GM12878 (cell line): ENCODE measurements at regions not wholly inside any gene's neighbourhood (a gene's known extent, or its start where the extent isn't known, plus 50 kb on each side); places are given as distances from the start of the nearest gene placed in this dataset.

ENCODE experiments used
- ATAC-seq: fragments of 200-7000 bp; cut with Tn5 transposase; 3 replicates; pipeline ENCODE4 v1.9.1; 2020; ENCODE audit warnings: mild to moderate bottlenecking, moderate library complexity
- BruUV-seq: library from RNA; stranded (reverse); fragments of 400-500 nt; replicated peaks from 2 replicates; lab custom pipeline; 2021; lab: Mats Ljungman, UMichigan
- CTCF ChIA-PET: fragments of 300-600 bp; sonication (Branson Sonifier 250); formaldehyde crosslinking; extraction: SDS; loops from one replicate; lab custom pipeline; 2021; ENCODE audit warnings: inconsistent platforms; lab: Yijun Ruan, JAX
- POLR2A ChIA-PET: fragments of 350-600 bp; formaldehyde crosslinking; extraction: SDS; loops from one replicate; lab custom pipeline; 2021; ENCODE audit warnings: inconsistent platforms; lab: Charles Lee
- RAD21 ChIA-PET: fragments of 300-600 bp; sonication (Branson Sonifier 250); formaldehyde crosslinking; loops from one replicate; lab custom pipeline; 2023; ENCODE audit warnings: antibody characterized with exemption; ENCODE audit not compliant: unreplicated experiment; lab: Charles Lee
- SMC1A ChIA-PET: fragments of 300-600 bp; sonication (Branson Sonifier 250); formaldehyde crosslinking; loops from one replicate; lab custom pipeline; 2023; ENCODE audit not compliant: unreplicated experiment, uncharacterized antibody; lab: Charles Lee
- DNase-seq: peaks from one replicate; pipeline ENCODE4 v3.0.0-alpha.2; 2011; ENCODE audit warnings: low read depth, low spot score
- FAIRE-seq: peaks from 3 replicates; lab custom pipeline; 2011; peaks lifted over from hg19 to GRCh38; lab: Jason Lieb, UNC
- H2AFZ ChIP-seq: 2 replicates; pipeline ENCODE4 v1.6.0; 2011; ENCODE audit warnings: low read depth, low read length, control low read depth; ENCODE audit not compliant: control insufficient read depth
- H3K27ac ChIP-seq: 2 replicates; pipeline ENCODE4 v1.5.1; 2011; ENCODE audit warnings: control low read depth; ENCODE audit not compliant: control insufficient read depth, insufficient read depth
- H3K27me3 ChIP-seq, 2 experiments: replicated peaks in 1 of 2; 2 replicates each; pipeline versions ENCODE4 v1.6.0 to v1.6.1; 2011; ENCODE audit warnings: low read length in 1 of 2; ENCODE audit not compliant: control insufficient read depth in 2 of 2, insufficient read depth in 2 of 2
- H3K36me3 ChIP-seq, 2 experiments: 2 replicates each; pipeline ENCODE4 v1.5.1; 2011; ENCODE audit warnings: low read length in 1 of 2; ENCODE audit not compliant: control insufficient read depth in 2 of 2, insufficient read depth in 2 of 2
- H3K4me1 ChIP-seq: 2 replicates; pipeline ENCODE4 v1.6.1; 2011; ENCODE audit warnings: mild to moderate bottlenecking, low read length, moderate library complexity, mixed read lengths; ENCODE audit not compliant: control insufficient read depth, insufficient read depth
- H3K4me2 ChIP-seq: 2 replicates; pipeline ENCODE4 v1.6.0; 2011; ENCODE audit warnings: control low read depth; ENCODE audit not compliant: control insufficient read depth, insufficient read depth
- H3K4me3 ChIP-seq: fragments of 200-600 bp; sonication (generic); 2 replicates; pipeline ENCODE4 v1.5.1; 2016
- H3K79me2 ChIP-seq: 2 replicates; pipeline ENCODE4 v1.6.0; 2011; ENCODE audit warnings: low read length; ENCODE audit not compliant: control insufficient read depth, insufficient read depth
- H3K9ac ChIP-seq: 2 replicates; pipeline ENCODE4 v1.8.0; 2011; ENCODE audit warnings: low read length, control low read depth, mixed read lengths; ENCODE audit not compliant: control insufficient read depth, insufficient read depth
- H3K9me3 ChIP-seq: replicated peaks from 3 replicates; pipeline ENCODE4 v1.5.1; 2011; ENCODE audit warnings: mild to moderate bottlenecking, low read length; ENCODE audit not compliant: control insufficient read depth, insufficient read depth
- H4K20me1 ChIP-seq: 2 replicates; pipeline ENCODE4 v1.6.0; 2011; ENCODE audit not compliant: control insufficient read depth, insufficient read depth
- BHLHE40 ChIP-seq, 2 experiments: fragments of 450-650 bp in 1 of 2; IDR thresholded peaks; 2 replicates each; pipeline ENCODE4 v1.6.1; 2011 to 2017; ENCODE audit warnings: low read depth in 2 of 2, borderline replicate concordance in 1 of 2, improper control_type of control experiment in 1 of 2, low read length in 1 of 2, mild to moderate bottlenecking in 1 of 2
- CEBPB ChIP-seq, 2 experiments: fragments of 150-350 bp in 1 of 2; IDR thresholded peaks; 2 replicates each; pipeline ENCODE4 v1.6.1; 2012 to 2014; ENCODE audit warnings: low read depth in 2 of 2, low read length in 2 of 2, borderline replicate concordance in 1 of 2, inconsistent platforms in 1 of 2
- CHD4 ChIP-seq: fragments of 200-600 bp; sonication (generic); IDR thresholded peaks from 2 replicates; pipeline ENCODE4 v1.6.1; 2016; ENCODE audit warnings: mild to moderate bottlenecking
- CREB1 ChIP-seq: IDR thresholded peaks from 2 replicates; pipeline ENCODE4 v1.6.1; 2012; ENCODE audit warnings: low read depth, mild to moderate bottlenecking, inconsistent platforms
- FOS ChIP-seq: IDR thresholded peaks from 3 replicates; pipeline ENCODE4 v1.6.1; 2011; ENCODE audit warnings: borderline replicate concordance; ENCODE audit not compliant: insufficient read length; ENCODE audit errors: extremely low read depth
- GABPA ChIP-seq: IDR thresholded peaks from 2 replicates; pipeline ENCODE4 v1.6.1; 2014; ENCODE audit warnings: antibody characterized with exemption, low read depth, mild to moderate bottlenecking, inconsistent platforms
- HCFC1 ChIP-seq: fragments of 150-350 bp; IDR thresholded peaks from 2 replicates; pipeline ENCODE4 v1.6.1; 2014; ENCODE audit warnings: low read length
- IKZF1 ChIP-seq: fragments of 450-650 bp; conservative IDR thresholded peaks from 2 replicates; pipeline ENCODE4 v1.6.1; 2017; ENCODE audit warnings: antibody characterized with exemption, mild to moderate bottlenecking
- NFYA ChIP-seq: IDR thresholded peaks from 2 replicates; pipeline ENCODE4 v1.6.1; 2011; ENCODE audit warnings: low read depth, mild to moderate bottlenecking, low read length, improper control_type of control experiment, borderline replicate concordance
- PAX5 ChIP-seq: IDR thresholded peaks from 2 replicates; pipeline ENCODE4 v1.6.1; 2011; ENCODE audit warnings: low read depth, low read length, borderline replicate concordance
- POLR2A ChIP-seq: IDR thresholded peaks from 2 replicates; pipeline ENCODE4 v1.6.1; 2011; ENCODE audit warnings: low read depth, mild to moderate bottlenecking, low read length
- RAD21 ChIP-seq: IDR thresholded peaks from 2 replicates; pipeline ENCODE4 v1.6.1; 2011; ENCODE audit warnings: mild to moderate bottlenecking, low read depth, low read length, moderate library complexity; ENCODE audit not compliant: insufficient read depth
- RELA ChIP-seq: fragments of 450-650 bp; IDR thresholded peaks from 2 replicates; pipeline ENCODE4 v1.8.0; 2014; ENCODE audit warnings: borderline replicate concordance; ENCODE audit not compliant: partially characterized antibody
- SREBF1 ChIP-seq: IDR thresholded peaks from 2 replicates; pipeline ENCODE4 v1.6.1; 2012; ENCODE audit warnings: mild to moderate bottlenecking, low read length
- ZNF274 ChIP-seq: IDR thresholded peaks from one replicate; pipeline ENCODE4 v1.8.0; 2011; ENCODE audit not compliant: insufficient read length, insufficient read depth
- WGBS: methylation state at CpG from one replicate; pipeline ENCODE4 v1.1.6; 2016; ENCODE audit warnings: low lambda C conversion rate; ENCODE audit not compliant: insufficient replicate concordance, insufficient coverage; ENCODE audit errors: missing lambda C conversion rate; 5-methylcytosine and 5-hydroxymethylcytosine counted together
- in situ Hi-C: fragments of 300-500 bp; cut with MboI; formaldehyde crosslinking; loops from 9 replicates; pipeline ENCODE4 v1.14.3; 2018; ENCODE audit warnings: mixed read lengths
- intact Hi-C: fragments of 100-400 bp; cut with micrococcal nuclease; formaldehyde crosslinking; loops from one replicate; pipeline ENCODE4 v1.14.2; 2022; ENCODE audit not compliant: unreplicated experiment
- TF ChIP-seq, protein P1 (sequence below): fragments of 450-650 bp; IDR thresholded peaks from 2 replicates; pipeline ENCODE4 v1.6.1; 2014; ENCODE audit warnings: mild to moderate bottlenecking

DNA sequence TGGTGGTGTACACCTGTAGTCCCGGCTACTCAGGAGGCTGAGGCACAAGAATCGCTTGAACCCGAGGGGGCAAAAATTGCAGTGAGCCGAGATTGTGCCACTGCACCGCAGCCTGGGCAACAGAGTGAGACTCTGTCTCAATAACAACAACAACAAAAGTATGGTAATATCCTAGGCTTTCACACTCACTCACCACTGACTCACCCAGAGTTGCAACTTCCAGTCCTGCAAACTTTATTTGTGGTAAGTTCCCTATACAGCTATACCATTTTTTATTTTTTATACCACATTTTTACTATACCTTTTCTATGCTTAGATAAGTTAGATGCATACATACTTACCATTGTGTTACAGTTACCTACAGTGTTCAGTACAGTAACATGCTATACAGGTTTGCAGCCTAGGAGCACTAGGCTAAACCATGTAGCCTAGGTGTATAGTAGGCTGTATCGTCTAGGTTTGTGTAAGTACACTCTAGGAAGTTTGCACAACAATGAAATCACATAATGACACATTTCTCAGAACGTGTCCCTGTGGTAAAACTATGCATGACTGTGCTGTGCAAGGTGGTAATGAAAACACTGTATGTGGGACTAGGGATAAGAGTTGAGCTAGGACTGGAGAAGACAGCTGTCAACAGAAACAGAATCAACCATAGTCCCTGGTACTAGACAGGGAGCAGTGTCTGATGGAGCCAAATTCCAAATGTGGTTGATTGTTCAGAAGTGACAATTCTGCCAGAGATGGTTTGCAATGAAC lies 109.5 kb upstream of the RAD23B start:
- intact Hi-C loops: loop anchor here (1.0 to 10.0 kb wide), 6 partner anchors 40 to 1271 kb away; partner anchors contain the start of gene RAD23B
- CTCF ChIA-PET: interaction anchor here (0.6 to 7.5 kb wide), 25 partner anchors 10 to 1589 kb away, joined by 3 to 100 read pairs (median 6); no protein-coding TSS in a partner anchor
- Histone ChIP-seq H3K9me3 (no peaks in the 10 kb centered on the region), H3K27me3 (no peaks in the 10 kb centered on the region), H3K4me3 (no peak overlapping the region), H3K9ac (no peak overlapping the region), H2AFZ (no peak overlapping the region), H3K4me2 (peak overlapping the region; percentile 45; the same call in 1 of the 2 replicates), H3K4me1 (peaks cover 18% of the 10 kb centered on the region), H4K20me1 (no peaks in the 10 kb centered on the region), H3K79me2 (no peaks in the 10 kb centered on the region), H3K27ac (no peak overlapping the region), H3K36me3 (no peaks in the 10 kb centered on the region)
- WGBS: 0% methylated on average over 7 of the region's 7 CpGs
- RAD21 ChIA-PET: interaction anchor here (0.6 to 7.2 kb wide), 29 partner anchors 11 to 1588 kb away, joined by 3 to 115 read pairs (median 5); partner anchors contain the start of gene RAD23B
- in situ Hi-C loops: loop anchor here (10.0 kb wide), 1 partner anchor 1329 kb away; no protein-coding TSS in a partner anchor
- POLR2A ChIA-PET: interaction anchor here (1.1 to 5.9 kb wide), 4 partner anchors 40 to 87 kb away, joined by 5 to 47 read pairs (median 8); no protein-coding TSS in a partner anchor
- TF ChIP-seq IKZF1: peak; percentile 33; the same call in 1 of the 2 replicates
- TF ChIP-seq FOS: no peak
- peak in 1 of 2 experiments; percentile 67; a peak in 2 of 4 replicates for TF ChIP-seq BHLHE40 (IDR thresholded peaks at IDR 0.05; ENCODE audit: borderline replicate concordance in 1 of 2, low read depth in 2 of 2, low read length in 1 of 2)
- TF ChIP-seq POLR2A: no peak
- TF ChIP-seq CEBPB (IDR thresholded peaks at IDR 0.05; ENCODE audit: borderline replicate concordance in 1 of 2, low read depth in 2 of 2, low read length in 2 of 2): no peak
- no peak for TF ChIP-seq ZNF274
- TF ChIP-seq CREB1: no peak
- no peak for TF ChIP-seq NFYA
- no peak for TF ChIP-seq HCFC1
- no peak for TF ChIP-seq GABPA
- TF ChIP-seq RELA: no peak
- no peak for TF ChIP-seq RAD21
- TF ChIP-seq, protein P1, sequence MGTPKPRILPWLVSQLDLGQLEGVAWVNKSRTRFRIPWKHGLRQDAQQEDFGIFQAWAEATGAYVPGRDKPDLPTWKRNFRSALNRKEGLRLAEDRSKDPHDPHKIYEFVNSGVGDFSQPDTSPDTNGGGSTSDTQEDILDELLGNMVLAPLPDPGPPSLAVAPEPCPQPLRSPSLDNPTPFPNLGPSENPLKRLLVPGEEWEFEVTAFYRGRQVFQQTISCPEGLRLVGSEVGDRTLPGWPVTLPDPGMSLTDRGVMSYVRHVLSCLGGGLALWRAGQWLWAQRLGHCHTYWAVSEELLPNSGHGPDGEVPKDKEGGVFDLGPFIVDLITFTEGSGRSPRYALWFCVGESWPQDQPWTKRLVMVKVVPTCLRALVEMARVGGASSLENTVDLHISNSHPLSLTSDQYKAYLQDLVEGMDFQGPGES: no peak
- no peak for TF ChIP-seq PAX5
- TF ChIP-seq CHD4: no peak
- no peak for TF ChIP-seq SREBF1
- SMC1A ChIA-PET: interaction anchor here (0.5 to 10.0 kb wide), 44 partner anchors 9 to 1332 kb away, joined by 3 to 119 read pairs (median 4); no protein-coding TSS in a partner anchor
- no TSS peak for BruUV-seq
- ATAC-seq (peak; percentile 39), DNase-seq (no peak), FAIRE-seq (peak; percentile 13)
